Endothelial cell of umbilical vein (primary cell): ENCODE measurements at regions not wholly inside any gene's neighbourhood (a gene's known extent, or its start where the extent isn't known, plus 50 kb on each side); places are given as distances from the start of the nearest gene placed in this dataset.

Experiments
- CTCF ChIP-seq, 2 donors: IDR thresholded peaks; 1 replicate in 1 of 2; 2 replicates in 1 of 2; pipeline ENCODE4 v1.5.1; 2011; ENCODE audit warnings: low read length in 2 of 2, mild to moderate bottlenecking in 2 of 2, moderate library complexity in 2 of 2, control low read depth in 1 of 2, inconsistent platforms in 1 of 2, low read depth in 1 of 2; ENCODE audit not compliant: insufficient read depth in 1 of 2; ENCODE audit errors: extremely low read depth in 1 of 2
- EZH2 ChIP-seq: IDR thresholded peaks from 2 replicates; pipeline ENCODE4 v1.6.1; 2012; ENCODE audit warnings: borderline replicate concordance, low read depth, mild to moderate bottlenecking, moderate library complexity, low read length, inconsistent platforms; ENCODE audit not compliant: severe bottlenecking
- JUN ChIP-seq: IDR thresholded peaks from 2 replicates; pipeline ENCODE4 v1.6.1; 2011; ENCODE audit warnings: borderline replicate concordance, low read depth; ENCODE audit not compliant: insufficient read length, insufficient read depth
- POLR2A ChIP-seq: IDR thresholded peaks from 2 replicates; pipeline ENCODE4 v1.6.1; 2012; ENCODE audit warnings: low read depth, mild to moderate bottlenecking, control low read depth, low read length

GRCh38 chr17:69713815-69714214 is 299.3 kb downstream of the MAP2K6 start:
- TF ChIP-seq CTCF (IDR thresholded peaks at IDR 0.05; ENCODE audit: extremely low read depth in 1 of 2, insufficient read depth in 1 of 2, low read depth in 1 of 2, low read length in 2 of 2) (no peak), EZH2 (no peak), POLR2A (no peak), JUN (no peak)
